ENCODE measurements at regions not wholly inside any gene's neighbourhood (a gene's known extent, or its start where the extent isn't known, plus 50 kb on each side); places are given as distances from the start of the nearest gene placed in this dataset.

DNA sequence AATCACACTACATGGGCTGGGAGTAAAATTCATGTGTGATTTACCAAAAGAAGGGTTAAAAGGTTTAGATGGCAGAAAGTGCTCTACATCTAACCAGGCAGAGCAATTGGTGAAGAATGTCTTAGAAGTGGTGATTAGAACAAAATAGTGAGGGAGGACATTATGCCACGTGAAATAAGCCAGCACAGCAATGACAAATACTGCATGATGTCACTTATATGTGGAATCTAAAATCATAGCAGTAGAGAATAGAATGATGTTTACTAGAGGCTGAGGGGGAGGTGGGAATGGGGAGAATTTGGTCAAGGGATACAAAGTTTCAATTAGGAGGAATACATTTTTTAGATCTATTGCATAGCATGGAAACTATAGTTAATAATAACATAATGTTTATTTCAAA, 253.3 kb downstream of the KCNS3 start:
- intact Hi-C loops (cut with micrococcal nuclease): no loop called here

More for the DNA sequence above, 253.3 kb downstream of the KCNS3 start:
- Histone ChIP-seq H4K20me1 (replicated peaks; ENCODE audit: control insufficient read depth, extremely low read depth, insufficient read depth, low read length) (no peaks in the 10 kb centered on the region), H3K9me1 (replicated peaks; ENCODE audit: control insufficient read depth, extremely low read depth, insufficient read depth, low read length) (no peaks in the 10 kb centered on the region), H3K27ac (ENCODE audit: insufficient read depth, low read depth, low read length) (no peak overlapping the region), H3K79me2 (ENCODE audit: control insufficient read depth, insufficient read depth, low read length) (no peaks in the 10 kb centered on the region), H3K4me3 (replicated peaks in 1 of 3; ENCODE audit: insufficient read depth in 1 of 3, low read depth in 1 of 3, low read length in 3 of 3) (no peak overlapping the region), H3K9ac (replicated peaks; ENCODE audit: extremely low read depth, insufficient read depth, low read length) (no peak overlapping the region), H3K9me3 (replicated peaks; ENCODE audit: control insufficient read depth, insufficient read depth, low read length) (no peaks in the 10 kb centered on the region), H3K36me3 (ENCODE audit: control insufficient read depth in 2 of 2, extremely low read depth in 1 of 2, insufficient read depth in 2 of 2, low read length in 2 of 2) (no peaks in the 10 kb centered on the region), H3K27me3 (ENCODE audit: control insufficient read depth in 2 of 2, insufficient read depth in 2 of 2, low read length in 2 of 2) (no peaks in the 10 kb centered on the region), H3K4me2 (ENCODE audit: insufficient read depth, low read length) (no peak overlapping the region), H2AFZ (ENCODE audit: low read depth, low read length) (no peak overlapping the region), H3K4me1 (ENCODE audit: control insufficient read depth, extremely low read depth, insufficient read depth, low read length) (no peaks in the 10 kb centered on the region)
- dilution Hi-C loops (cut with MboI; ENCODE audit: extremely low pct_ligation_motif_present, low sequenced_read_pairs): no loop called here
- ChIA-PET CTCF (no interaction called here), POLR2A (no interaction called here)
- FAIRE-seq: no peak
- no TSS peak for BruUV-seq (replicated peaks)
- TF ChIP-seq JUN (IDR thresholded peaks at IDR 0.05; ENCODE audit: borderline replicate concordance, insufficient read depth, insufficient read length, low read depth): no peak
- no peak for TF ChIP-seq GATA2 (IDR thresholded peaks at IDR 0.05; ENCODE audit: insufficient read depth, insufficient read length, low read depth, low read length)
- TF ChIP-seq, protein P1, sequence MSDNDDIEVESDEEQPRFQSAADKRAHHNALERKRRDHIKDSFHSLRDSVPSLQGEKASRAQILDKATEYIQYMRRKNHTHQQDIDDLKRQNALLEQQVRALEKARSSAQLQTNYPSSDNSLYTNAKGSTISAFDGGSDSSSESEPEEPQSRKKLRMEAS (IDR thresholded peaks at IDR 0.05; ENCODE audit: insufficient read depth, insufficient read length): no peak
- TF ChIP-seq MYC (IDR thresholded peaks at IDR 0.05; ENCODE audit: low read depth, low read length): no peak
- TF ChIP-seq, protein P2, sequence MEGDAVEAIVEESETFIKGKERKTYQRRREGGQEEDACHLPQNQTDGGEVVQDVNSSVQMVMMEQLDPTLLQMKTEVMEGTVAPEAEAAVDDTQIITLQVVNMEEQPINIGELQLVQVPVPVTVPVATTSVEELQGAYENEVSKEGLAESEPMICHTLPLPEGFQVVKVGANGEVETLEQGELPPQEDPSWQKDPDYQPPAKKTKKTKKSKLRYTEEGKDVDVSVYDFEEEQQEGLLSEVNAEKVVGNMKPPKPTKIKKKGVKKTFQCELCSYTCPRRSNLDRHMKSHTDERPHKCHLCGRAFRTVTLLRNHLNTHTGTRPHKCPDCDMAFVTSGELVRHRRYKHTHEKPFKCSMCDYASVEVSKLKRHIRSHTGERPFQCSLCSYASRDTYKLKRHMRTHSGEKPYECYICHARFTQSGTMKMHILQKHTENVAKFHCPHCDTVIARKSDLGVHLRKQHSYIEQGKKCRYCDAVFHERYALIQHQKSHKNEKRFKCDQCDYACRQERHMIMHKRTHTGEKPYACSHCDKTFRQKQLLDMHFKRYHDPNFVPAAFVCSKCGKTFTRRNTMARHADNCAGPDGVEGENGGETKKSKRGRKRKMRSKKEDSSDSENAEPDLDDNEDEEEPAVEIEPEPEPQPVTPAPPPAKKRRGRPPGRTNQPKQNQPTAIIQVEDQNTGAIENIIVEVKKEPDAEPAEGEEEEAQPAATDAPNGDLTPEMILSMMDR (IDR thresholded peaks at IDR 0.05; ENCODE audit: extremely low read depth in 1 of 2, insufficient read depth in 1 of 2, low read depth in 1 of 2, low read length in 2 of 2): no peak
- no peak for TF ChIP-seq EZH2 (IDR thresholded peaks at IDR 0.05; ENCODE audit: borderline replicate concordance, low read depth, low read length, severe bottlenecking)
- no peak for TF ChIP-seq FOS (IDR thresholded peaks at IDR 0.05; ENCODE audit: borderline replicate concordance, insufficient read depth, low read length)
- no peak for TF ChIP-seq POLR2A (IDR thresholded peaks at IDR 0.05; ENCODE audit: low read depth, low read length)
- TF ChIP-seq POLR2AphosphoS5 (IDR thresholded peaks at IDR 0.05; ENCODE audit: insufficient read depth, low read depth, low read length): no peak
- no peak for DNase-seq (ENCODE audit: low read depth, low spot score)

All from endothelial cell of umbilical vein (primary cell).